Kidney (tissue), 13 donors: ENCODE measurements at regions not wholly inside any gene's neighbourhood (a gene's known extent, or its start where the extent isn't known, plus 50 kb on each side); places are given as distances from the start of the nearest gene placed in this dataset.

ENCODE experiments used
- DNase-seq, 5 donors: peaks; one replicate each; pipeline ENCODE4 v3.0.0-alpha.2; 2013 to 2020
- FAIRE-seq: peaks from 2 replicates; lab custom pipeline; 2012; peaks lifted over from hg19 to GRCh38; lab: Jason Lieb, UNC
- H3K27ac ChIP-seq, 2 donors: one replicate each; pipeline ENCODE4 v1.7.0; 2013; ENCODE audit warnings: low read depth in 2 of 2, low read length in 2 of 2, inconsistent platforms in 1 of 2
- H3K27me3 ChIP-seq: one replicate; pipeline ENCODE4 v1.7.1; 2013; ENCODE audit warnings: low read length, inconsistent platforms; ENCODE audit not compliant: control insufficient read depth, insufficient read depth
- H3K36me3 ChIP-seq, 3 donors: one replicate each; pipeline versions ENCODE4 v1.7.0 to v1.7.1; 2013; ENCODE audit warnings: low read length in 3 of 3, control low read depth in 1 of 3, inconsistent platforms in 1 of 3; ENCODE audit not compliant: insufficient read depth in 3 of 3, control insufficient read depth in 2 of 3
- H3K4me1 ChIP-seq, 3 donors: one replicate each; pipeline versions ENCODE4 v1.7.0 to v1.7.1; 2013; ENCODE audit warnings: low read length in 3 of 3, inconsistent platforms in 1 of 3, low read depth in 1 of 3; ENCODE audit not compliant: control insufficient read depth in 2 of 3, insufficient read depth in 2 of 3
- H3K4me3 ChIP-seq, 3 donors: one replicate each; pipeline versions ENCODE4 v1.7.0 to v1.8.1; 2013; ENCODE audit warnings: low read length in 3 of 3, control low read depth in 1 of 3, inconsistent platforms in 1 of 3
- H3K9ac ChIP-seq, 3 donors: one replicate each; pipeline versions ENCODE4 v1.7.0 to v1.7.1; 2013; ENCODE audit warnings: low read length in 3 of 3, control low read depth in 1 of 3, inconsistent platforms in 1 of 3
- H3K9me3 ChIP-seq, 3 donors: one replicate each; pipeline versions ENCODE4 v1.7.0 to v1.7.1; 2013; ENCODE audit warnings: low read length in 3 of 3, control low read depth in 1 of 3, inconsistent platforms in 1 of 3; ENCODE audit not compliant: control insufficient read depth in 2 of 3, insufficient read depth in 1 of 3
- intact Hi-C: fragments of 100-400 bp; cut with DNase I; formaldehyde crosslinking; loops from one replicate; pipeline ENCODE4 v1.11.1; 2022
- TF ChIP-seq, protein P1 (sequence below): IDR thresholded peaks from 3 replicates; pipeline ENCODE4 v1.5.1; 2012; ENCODE audit warnings: mild to moderate bottlenecking, moderate library complexity, borderline replicate concordance; ENCODE audit not compliant: insufficient read depth; ENCODE audit errors: extremely low read depth
- donor health status: control.
- donor health status: control.
- donor health status: control.
- donor health status: control.
- donor health status: control.
- donor health status: DM: yes; HTN: yes; CAD: no.
- donor health status: Normal renal cell carcinoma (clear cell type).

DNA sequence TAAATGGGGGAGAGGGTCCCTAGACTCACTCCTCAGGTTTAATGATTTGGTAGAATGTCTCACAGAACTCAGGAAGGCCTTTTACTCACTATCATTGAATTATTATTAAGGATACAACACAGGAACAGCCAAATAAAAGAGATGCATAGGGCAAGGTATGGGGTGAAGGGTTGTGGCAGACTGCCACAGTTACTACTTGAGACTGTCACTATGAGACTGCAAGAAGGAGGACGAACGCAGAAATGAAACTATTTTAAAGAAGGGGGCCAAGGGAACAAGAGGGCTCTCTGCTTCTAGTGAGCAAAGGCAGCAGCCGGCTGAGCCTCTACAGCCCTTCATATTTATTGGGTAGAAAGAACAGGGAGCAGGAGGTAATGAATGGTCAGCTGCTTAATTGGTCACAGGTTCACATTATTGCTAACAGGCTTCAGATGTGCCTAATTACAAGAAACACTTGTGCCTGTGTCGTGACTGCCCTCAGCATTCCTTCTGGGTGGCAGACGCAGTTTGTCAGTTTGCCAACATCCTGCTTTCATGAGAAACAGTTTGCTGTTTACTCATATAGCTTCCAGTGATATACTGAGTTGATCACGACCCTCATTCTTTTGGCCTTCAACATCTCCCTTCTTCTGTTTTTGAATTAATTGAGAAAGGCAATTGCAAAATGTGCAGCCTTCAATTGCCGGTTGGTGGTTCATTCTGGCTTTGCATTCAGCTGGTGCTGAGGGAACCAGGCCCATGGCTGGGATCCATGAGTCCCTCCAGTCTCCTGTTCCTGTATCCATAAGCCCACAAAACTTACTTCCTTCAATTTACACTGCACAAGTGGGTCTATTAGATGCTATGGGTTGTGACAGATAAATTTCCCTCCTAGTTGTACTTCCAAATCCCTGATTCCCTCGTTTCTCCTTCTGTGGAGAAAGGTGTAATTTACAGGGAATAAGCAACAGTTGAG lies 82.8 kb upstream of the PLEKHG7 start:
- H3K4me1 ChIP-seq = no peaks in the 10 kb centered on the region
- no peak overlapping the region for H3K27ac ChIP-seq
- TF ChIP-seq, protein P1, sequence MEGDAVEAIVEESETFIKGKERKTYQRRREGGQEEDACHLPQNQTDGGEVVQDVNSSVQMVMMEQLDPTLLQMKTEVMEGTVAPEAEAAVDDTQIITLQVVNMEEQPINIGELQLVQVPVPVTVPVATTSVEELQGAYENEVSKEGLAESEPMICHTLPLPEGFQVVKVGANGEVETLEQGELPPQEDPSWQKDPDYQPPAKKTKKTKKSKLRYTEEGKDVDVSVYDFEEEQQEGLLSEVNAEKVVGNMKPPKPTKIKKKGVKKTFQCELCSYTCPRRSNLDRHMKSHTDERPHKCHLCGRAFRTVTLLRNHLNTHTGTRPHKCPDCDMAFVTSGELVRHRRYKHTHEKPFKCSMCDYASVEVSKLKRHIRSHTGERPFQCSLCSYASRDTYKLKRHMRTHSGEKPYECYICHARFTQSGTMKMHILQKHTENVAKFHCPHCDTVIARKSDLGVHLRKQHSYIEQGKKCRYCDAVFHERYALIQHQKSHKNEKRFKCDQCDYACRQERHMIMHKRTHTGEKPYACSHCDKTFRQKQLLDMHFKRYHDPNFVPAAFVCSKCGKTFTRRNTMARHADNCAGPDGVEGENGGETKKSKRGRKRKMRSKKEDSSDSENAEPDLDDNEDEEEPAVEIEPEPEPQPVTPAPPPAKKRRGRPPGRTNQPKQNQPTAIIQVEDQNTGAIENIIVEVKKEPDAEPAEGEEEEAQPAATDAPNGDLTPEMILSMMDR = no peak
- H3K36me3 ChIP-seq = no peaks in the 10 kb centered on the region
- H3K9ac ChIP-seq = no peak overlapping the region
- H3K9me3 ChIP-seq = no peaks in the 10 kb centered on the region
- FAIRE-seq (no peak), DNase-seq (no peak)
- intact Hi-C loops = no loop called here
- no peak overlapping the region for H3K4me3 ChIP-seq
- no peaks in the 10 kb centered on the region for H3K27me3 ChIP-seq

DNA sequence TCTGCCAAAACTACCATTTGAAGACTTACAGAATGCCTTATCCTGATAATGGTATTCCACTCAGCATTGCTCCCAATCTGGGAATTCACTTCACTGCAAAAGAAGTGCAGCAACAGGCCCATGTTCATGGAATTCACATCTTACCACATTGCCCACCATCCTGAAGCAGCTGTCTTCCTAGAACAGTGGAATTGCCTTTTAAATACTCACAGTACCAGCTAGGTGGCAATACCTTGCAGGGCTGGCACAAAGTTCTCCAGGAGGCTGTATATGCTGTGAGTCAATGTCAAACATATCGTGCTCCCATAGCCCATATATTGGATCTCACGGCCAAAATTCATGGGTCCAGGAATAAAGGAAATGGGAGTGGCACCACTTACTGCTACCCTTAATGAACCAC lies 83.8 kb upstream of the PLEKHG7 start:
- Histone ChIP-seq H3K9ac (no peak overlapping the region), H3K27me3 (no peaks in the 10 kb centered on the region), H3K4me1 (no peaks in the 10 kb centered on the region), H3K36me3 (no peaks in the 10 kb centered on the region), H3K4me3 (no peak overlapping the region), H3K9me3 (no peaks in the 10 kb centered on the region), H3K27ac (no peak overlapping the region)
- DNase-seq (no peak), FAIRE-seq (no peak)
- intact Hi-C loops = no loop called here
- TF ChIP-seq, protein P1 = no peak

DNA sequence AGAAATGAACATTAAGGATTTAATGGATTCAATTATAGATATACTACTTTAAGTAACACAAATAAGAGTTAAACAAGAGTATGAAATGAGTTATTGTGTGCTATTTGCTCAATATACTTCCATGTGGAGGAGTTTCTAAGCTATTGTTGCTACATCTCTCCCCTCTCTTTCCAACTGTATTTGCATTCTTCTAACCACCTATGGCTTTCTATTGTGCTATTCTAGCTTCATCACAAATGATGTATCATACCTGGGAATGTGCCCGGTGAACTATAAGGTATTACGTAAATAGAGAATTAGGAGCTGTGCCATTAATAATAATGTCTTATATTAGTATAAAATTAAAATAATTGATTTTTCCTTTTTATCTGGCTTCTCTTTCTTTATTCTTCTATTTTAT lies 87.1 kb upstream of the PLEKHG7 start:
- no peaks in the 10 kb centered on the region for H3K9me3 ChIP-seq
- H3K36me3 ChIP-seq = no peaks in the 10 kb centered on the region
- no peak overlapping the region for H3K27ac ChIP-seq
- DNase-seq = no peak
- H3K4me3 ChIP-seq = no peak overlapping the region
- no peak overlapping the region for H3K9ac ChIP-seq
- no peaks in the 10 kb centered on the region for H3K4me1 ChIP-seq
- no peak for FAIRE-seq
- TF ChIP-seq, protein P1 = no peak
- intact Hi-C loops = no loop called here
- no peaks in the 10 kb centered on the region for H3K27me3 ChIP-seq

DNA sequence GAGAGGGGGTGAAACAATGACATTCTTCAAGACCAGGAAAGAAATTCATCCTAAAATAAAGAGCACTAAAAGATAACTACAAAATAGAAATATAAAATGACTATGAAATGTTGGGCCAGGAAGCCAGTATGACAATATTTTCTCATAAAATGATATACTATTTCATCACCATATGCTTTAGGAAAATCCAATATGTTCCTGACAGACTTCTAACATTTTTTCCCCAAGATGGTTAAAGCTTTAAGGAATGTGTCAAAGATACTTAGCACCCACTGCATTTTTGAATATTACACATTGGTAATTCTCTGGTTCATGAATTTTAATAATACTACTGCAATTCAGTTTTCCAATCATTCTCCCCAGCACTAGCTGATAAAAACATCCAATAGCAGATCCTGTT lies 87.7 kb upstream of the PLEKHG7 start:
- Histone ChIP-seq H3K27me3 (no peaks in the 10 kb centered on the region), H3K9me3 (no peaks in the 10 kb centered on the region), H3K4me1 (no peaks in the 10 kb centered on the region), H3K27ac (no peak overlapping the region), H3K4me3 (no peak overlapping the region), H3K36me3 (no peaks in the 10 kb centered on the region), H3K9ac (no peak overlapping the region)
- intact Hi-C loops = no loop called here
- no peak for DNase-seq
- TF ChIP-seq, protein P1 = no peak
- FAIRE-seq = no peak
